ENCODE measurements at regions not wholly inside any gene's neighbourhood (a gene's known extent, or its start where the extent isn't known, plus 50 kb on each side); places are given as distances from the start of the nearest gene placed in this dataset.

DNA sequence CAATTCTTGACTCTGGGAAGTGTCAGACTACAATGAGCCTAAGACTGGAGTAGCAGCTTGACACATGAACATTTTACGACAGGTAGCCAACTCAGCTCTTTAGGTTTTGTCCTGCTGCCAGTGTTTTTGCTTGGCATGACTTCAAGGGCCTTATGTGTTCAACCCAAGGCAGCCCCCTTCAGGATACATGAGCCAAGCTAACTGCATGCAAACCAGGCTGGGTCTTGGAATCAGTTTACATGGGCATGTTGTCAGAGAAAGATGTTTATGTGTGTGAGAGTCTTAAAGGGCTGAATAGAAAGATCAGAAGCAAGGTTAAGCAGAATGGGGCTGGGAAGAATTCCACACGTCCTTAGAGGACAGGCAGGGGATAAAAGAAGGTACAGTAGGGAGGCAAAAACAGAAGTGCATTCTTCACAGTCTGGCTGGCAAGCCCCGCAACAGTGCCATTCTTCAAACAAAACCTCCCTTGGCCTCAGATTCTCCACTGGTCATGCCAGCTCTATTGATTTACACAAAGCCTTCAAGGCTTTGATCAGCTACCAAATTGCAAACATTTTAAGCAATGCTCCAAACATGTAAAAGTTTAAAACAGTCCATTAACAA is 97.3 kb downstream of the NKX6-1 start:
- Histone ChIP-seq H3K79me2 (ENCODE audit: control insufficient read depth, insufficient read depth, low read length) (no peaks in the 10 kb centered on the region), H3K9ac (replicated peaks; ENCODE audit: extremely low read depth, insufficient read depth, low read length) (no peak overlapping the region), H3K36me3 (ENCODE audit: control insufficient read depth in 2 of 2, extremely low read depth in 1 of 2, insufficient read depth in 2 of 2, low read length in 2 of 2) (no peaks in the 10 kb centered on the region), H2AFZ (ENCODE audit: low read depth, low read length) (no peak overlapping the region), H3K9me1 (replicated peaks; ENCODE audit: control insufficient read depth, extremely low read depth, insufficient read depth, low read length) (no peaks in the 10 kb centered on the region), H3K9me3 (replicated peaks; ENCODE audit: control insufficient read depth, insufficient read depth, low read length) (no peaks in the 10 kb centered on the region), H3K4me2 (ENCODE audit: insufficient read depth, low read length) (no peak overlapping the region), H4K20me1 (replicated peaks; ENCODE audit: control insufficient read depth, extremely low read depth, insufficient read depth, low read length) (no peaks in the 10 kb centered on the region), H3K4me1 (ENCODE audit: control insufficient read depth, extremely low read depth, insufficient read depth, low read length) (no peaks in the 10 kb centered on the region), H3K27me3 (ENCODE audit: control insufficient read depth in 2 of 2, insufficient read depth in 2 of 2, low read length in 2 of 2) (no peaks in the 10 kb centered on the region), H3K4me3 (replicated peaks in 1 of 3; ENCODE audit: insufficient read depth in 1 of 3, low read depth in 1 of 3, low read length in 3 of 3) (no peak overlapping the region), H3K27ac (ENCODE audit: insufficient read depth, low read depth, low read length) (no peak overlapping the region)
- FAIRE-seq: no peak
- BruUV-seq (replicated peaks): no TSS peak
- TF ChIP-seq POLR2AphosphoS5 (IDR thresholded peaks at IDR 0.05; ENCODE audit: insufficient read depth, low read depth, low read length) (no peak), CTCF (IDR thresholded peaks at IDR 0.05; ENCODE audit: extremely low read depth in 1 of 2, insufficient read depth in 1 of 2, low read depth in 1 of 2, low read length in 2 of 2) (no peak), MYC (IDR thresholded peaks at IDR 0.05; ENCODE audit: low read depth, low read length) (no peak), EZH2 (IDR thresholded peaks at IDR 0.05; ENCODE audit: borderline replicate concordance, low read depth, low read length, severe bottlenecking) (no peak), POLR2A (IDR thresholded peaks at IDR 0.05; ENCODE audit: low read depth, low read length) (no peak), FOS (IDR thresholded peaks at IDR 0.05; ENCODE audit: borderline replicate concordance, insufficient read depth, low read length) (no peak), JUN (IDR thresholded peaks at IDR 0.05; ENCODE audit: borderline replicate concordance, insufficient read depth, insufficient read length, low read depth) (no peak), GATA2 (IDR thresholded peaks at IDR 0.05; ENCODE audit: insufficient read depth, insufficient read length, low read depth, low read length) (no peak)
- TF ChIP-seq, protein P1, sequence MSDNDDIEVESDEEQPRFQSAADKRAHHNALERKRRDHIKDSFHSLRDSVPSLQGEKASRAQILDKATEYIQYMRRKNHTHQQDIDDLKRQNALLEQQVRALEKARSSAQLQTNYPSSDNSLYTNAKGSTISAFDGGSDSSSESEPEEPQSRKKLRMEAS (IDR thresholded peaks at IDR 0.05; ENCODE audit: insufficient read depth, insufficient read length): no peak
- CTCF ChIA-PET: no interaction called here
- DNase-seq (ENCODE audit: low read depth, low spot score): no peak
- POLR2A ChIA-PET: no interaction called here
- intact Hi-C loops (cut with micrococcal nuclease) (no loop called here), dilution Hi-C loops (cut with MboI; ENCODE audit: extremely low pct_ligation_motif_present, low sequenced_read_pairs) (no loop called here)
